Esophagus muscularis mucosa (tissue), 4 donors: ENCODE measurements at regions not wholly inside any gene's neighbourhood (a gene's known extent, or its start where the extent isn't known, plus 50 kb on each side); places are given as distances from the start of the nearest gene placed in this dataset.

Experiments
- DNase-seq: peaks from one replicate; pipeline ENCODE4 v3.0.0-alpha.2; 2017; ENCODE audit errors: extremely low spot score
- H3K27ac ChIP-seq, 4 donors: fragments of 200-600 bp; sonication (generic); replicated peaks in 1 of 4; 1 replicate in 3 of 4; 2 replicates in 1 of 4; pipeline ENCODE4 v1.5.1; 2016 to 2019; ENCODE audit warnings: mild to moderate bottlenecking in 1 of 4
- H3K27me3 ChIP-seq, 4 donors: fragments of 200-600 bp; sonication (generic); one replicate each; pipeline versions ENCODE4 v1.5.1 to v1.6.0; 2016 to 2019
- H3K36me3 ChIP-seq, 4 donors: fragments of 200-600 bp; sonication (generic); one replicate each; pipeline ENCODE4 v1.5.1; 2016 to 2019
- H3K4me1 ChIP-seq, 4 donors: fragments of 200-600 bp; sonication (generic); one replicate each; pipeline ENCODE4 v1.5.1; 2016 to 2019
- H3K4me3 ChIP-seq, 4 donors: fragments of 200-600 bp; sonication (generic); 1 replicate in 2 of 4; 2 replicates in 2 of 4; pipeline ENCODE4 v1.5.1; 2016 to 2019; ENCODE audit warnings: mild to moderate bottlenecking in 4 of 4, moderate library complexity in 1 of 4
- H3K9me3 ChIP-seq, 4 donors: fragments of 200-600 bp; sonication (generic); 1 replicate in 3 of 4; 2 replicates in 1 of 4; pipeline ENCODE4 v1.5.1; 2016 to 2019
- CTCF ChIP-seq, 3 experiments: fragments of 200-600 bp in 2 of 3; fragments of 450-650 bp in 1 of 3; sonication (generic) in 2 of 3; IDR thresholded peaks; one replicate each; pipeline ENCODE4 v1.5.1; 2017 to 2019; ENCODE audit warnings: antibody characterized with exemption in 3 of 3, mild to moderate bottlenecking in 2 of 3, moderate library complexity in 1 of 3
- EP300 ChIP-seq: sonication (generic); formaldehyde crosslinking; IDR thresholded peaks from one replicate; pipeline ENCODE4 v1.6.1; 2017; ENCODE audit warnings: antibody characterized with exemption
- POLR2A ChIP-seq: fragments of 450-650 bp; IDR thresholded peaks from one replicate; pipeline ENCODE4 v1.6.1; 2017; ENCODE audit warnings: antibody characterized with exemption, moderate library complexity, mild to moderate bottlenecking, low read depth
- POLR2AphosphoS5 ChIP-seq, 2 donors: sonication (generic); formaldehyde crosslinking; IDR thresholded peaks; one replicate each; pipeline ENCODE4 v1.6.1; 2017; ENCODE audit warnings: antibody characterized with exemption in 2 of 2
- WGBS: methylation state at CpG from one replicate; pipeline ENCODE4 v1.1.5; 2018; 5-methylcytosine and 5-hydroxymethylcytosine counted together
- intact Hi-C: fragments of 100-400 bp; cut with DNase I; formaldehyde crosslinking; loops from one replicate; pipeline ENCODE4 v1.15.1; 2023

GRCh38 chr11:39304586-39304985, 2154.9 kb downstream of the LRRC4C start:
- H3K36me3 ChIP-seq: no peaks in the 10 kb centered on the region
- no peak for TF ChIP-seq POLR2A
- no peaks in the 10 kb centered on the region for H3K4me1 ChIP-seq
- no peak overlapping the region for H3K4me3 ChIP-seq
- intact Hi-C loops: no loop called here
- H3K27ac ChIP-seq: no peak overlapping the region
- no peaks in the 10 kb centered on the region for H3K27me3 ChIP-seq
- DNase-seq: no peak
- 69% methylated on average over 1 of the region's 1 CpG for WGBS
- peaks cover 0 to 6% (median 0%) of the 10 kb centered on the region in 4 donors for H3K9me3 ChIP-seq

GRCh38 chr11:39294648-39295047, 2164.8 kb downstream of the LRRC4C start:
- H3K4me1 ChIP-seq: no peaks in the 10 kb centered on the region
- H3K36me3 ChIP-seq: no peaks in the 10 kb centered on the region
- whole genome bisulfite sequencing: 95% methylated on average over 1 of the region's 1 CpG
- H3K27ac ChIP-seq: no peak overlapping the region
- DNase-seq: no peak
- TF ChIP-seq CTCF (IDR thresholded peaks at IDR 0.05) (no peak), POLR2A (no peak), POLR2AphosphoS5 (IDR thresholded peaks at IDR 0.05) (no peak), EP300 (no peak)
- no peak overlapping the region for H3K4me3 ChIP-seq
- H3K9me3 ChIP-seq: no peaks in the 10 kb centered on the region
- H3K27me3 ChIP-seq: no peaks in the 10 kb centered on the region
- intact Hi-C loops: no loop called here

DNA sequence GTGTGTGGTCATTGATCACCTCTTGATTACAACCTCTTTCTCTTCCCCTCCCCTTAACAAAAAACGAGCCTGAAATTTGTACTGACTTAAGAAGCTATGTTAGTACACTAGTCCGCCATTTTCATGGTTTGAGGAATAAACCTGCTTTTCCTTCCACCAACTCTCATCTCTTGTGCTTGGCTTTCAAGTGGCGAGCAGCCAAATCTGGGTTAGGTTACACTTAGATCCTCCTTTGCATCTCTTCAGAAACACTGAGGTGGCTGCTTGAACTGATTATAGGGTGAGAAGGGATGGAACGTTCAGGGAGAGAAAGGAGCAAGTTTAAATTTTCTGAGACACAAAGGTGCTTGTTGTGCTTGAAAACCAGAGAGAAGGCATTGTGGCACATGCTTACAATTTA, 2171.4 kb downstream of the LRRC4C start:
- Histone ChIP-seq H3K27ac (no peak overlapping the region), H3K36me3 (no peaks in the 10 kb centered on the region), H3K4me3 (no peak overlapping the region), H3K27me3 (no peaks in the 10 kb centered on the region), H3K9me3 (peaks cover 0 to 6% (median 0%) of the 10 kb centered on the region in 4 donors), H3K4me1 (no peaks in the 10 kb centered on the region)
- TF ChIP-seq POLR2A (no peak), POLR2AphosphoS5 (IDR thresholded peaks at IDR 0.05) (no peak), EP300 (no peak), CTCF (IDR thresholded peaks at IDR 0.05) (no peak)
- DNase-seq: no peak
- 62% methylated on average over 4 of the region's 4 CpGs for WGBS
- intact Hi-C loops: no loop called here

- Histone ChIP-seq H3K27ac (no peak overlapping the region), H3K4me1 (no peaks in the 10 kb centered on the region), H3K36me3 (no peaks in the 10 kb centered on the region), H3K4me3 (no peak overlapping the region), H3K27me3 (no peaks in the 10 kb centered on the region), H3K9me3 (no peaks in the 10 kb centered on the region)
- TF ChIP-seq EP300 (no peak), POLR2AphosphoS5 (IDR thresholded peaks at IDR 0.05) (no peak), POLR2A (no peak), CTCF (IDR thresholded peaks at IDR 0.05) (no peak)
- 38% methylated on average over 3 of the region's 3 CpGs for WGBS
- intact Hi-C loops: no loop called here
- no peak for DNase-seq
Observed at GRCh38 chr11:39268176-39268690, 2191.2 kb downstream of the LRRC4C start.

DNA sequence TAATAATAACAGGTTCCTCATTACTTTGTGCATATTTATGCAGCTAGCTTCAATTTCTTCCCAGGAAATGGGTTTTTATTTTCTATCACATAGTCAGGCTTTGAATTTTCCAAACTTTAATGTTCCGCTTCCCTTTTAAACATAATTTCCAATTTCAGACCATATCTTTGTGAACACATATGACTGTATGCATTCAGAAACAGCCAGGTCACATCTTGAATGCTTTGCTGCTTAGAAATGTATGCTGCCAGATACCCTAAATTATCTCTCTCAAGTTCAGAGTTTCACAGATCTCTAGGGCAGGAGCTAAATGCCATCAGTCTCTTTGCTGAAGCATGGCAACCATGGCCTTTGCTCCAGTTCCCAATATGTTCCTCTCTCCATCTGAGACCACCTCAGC, 2203.8 kb downstream of the LRRC4C start:
- Histone ChIP-seq H3K27ac (no peak overlapping the region), H3K4me1 (no peaks in the 10 kb centered on the region), H3K4me3 (no peak overlapping the region), H3K9me3 (peaks cover 0 to 22% (median 16%) of the 10 kb centered on the region in 4 donors), H3K27me3 (no peaks in the 10 kb centered on the region), H3K36me3 (no peaks in the 10 kb centered on the region)
- 87% methylated on average over 1 of the region's 1 CpG for WGBS
- TF ChIP-seq POLR2AphosphoS5 (IDR thresholded peaks at IDR 0.05) (no peak), POLR2A (no peak), EP300 (no peak), CTCF (IDR thresholded peaks at IDR 0.05) (no peak)
- no peak for DNase-seq
- intact Hi-C loops: no loop called here
